ENCODE measurements at regions not wholly inside any gene's neighbourhood (a gene's known extent, or its start where the extent isn't known, plus 50 kb on each side); places are given as distances from the start of the nearest gene placed in this dataset.

- no peak for TF ChIP-seq CTCF (IDR thresholded peaks at IDR 0.05)
- H3K4me3 ChIP-seq, result no peak overlapping the region
- no peak overlapping the region for H3K27ac ChIP-seq
- no peak for DNase-seq (ENCODE audit: low spot score)
Observed at GRCh38 chr6:140181876-140182275, 807.4 kb upstream of the CITED2 start.

- no peak for DNase-seq (ENCODE audit: low spot score)
- no peak overlapping the region for H3K27ac ChIP-seq
- no peak for TF ChIP-seq CTCF (IDR thresholded peaks at IDR 0.05)
- H3K4me3 ChIP-seq, result no peak overlapping the region
Observed at GRCh38 chr6:140180306-140180705, 805.9 kb upstream of the CITED2 start.

- DNase-seq (ENCODE audit: low spot score), result no peak
- TF ChIP-seq CTCF (IDR thresholded peaks at IDR 0.05), result no peak
- Histone ChIP-seq H3K4me3 (no peak overlapping the region), H3K27ac (no peak overlapping the region)
Observed at GRCh38 chr6:140178935-140179334, 804.5 kb upstream of the CITED2 start.

GRCh38 chr6:140178520-140178919 is 804.1 kb upstream of the CITED2 start:
- Histone ChIP-seq H3K4me3 (no peak overlapping the region), H3K27ac (no peak overlapping the region)
- no peak for TF ChIP-seq CTCF (IDR thresholded peaks at IDR 0.05)
- DNase-seq (ENCODE audit: low spot score), result no peak

GRCh38 chr6:140176306-140176705 is 801.9 kb upstream of the CITED2 start:
- Histone ChIP-seq H3K4me3 (no peak overlapping the region), H3K27ac (no peak overlapping the region)
- DNase-seq (ENCODE audit: low spot score), result no peak
- TF ChIP-seq CTCF (IDR thresholded peaks at IDR 0.05), result no peak

GRCh38 chr6:140175486-140175885 is 801.0 kb upstream of the CITED2 start:
- no peak overlapping the region for H3K27ac ChIP-seq
- no peak overlapping the region for H3K4me3 ChIP-seq
- no peak for TF ChIP-seq CTCF (IDR thresholded peaks at IDR 0.05)
- DNase-seq (ENCODE audit: low spot score), result no peak

GRCh38 chr6:140174524-140174923 is 800.1 kb upstream of the CITED2 start:
- no peak overlapping the region for H3K4me3 ChIP-seq
- no peak overlapping the region for H3K27ac ChIP-seq
- DNase-seq (ENCODE audit: low spot score), result no peak
- no peak for TF ChIP-seq CTCF (IDR thresholded peaks at IDR 0.05)

Data from coronary artery (tissue), 2 donors.